DMS79 (cell line): ENCODE measurements at regions not wholly inside any gene's neighbourhood (a gene's known extent, or its start where the extent isn't known, plus 50 kb on each side); places are given as distances from the start of the nearest gene placed in this dataset.
"Not testable (repeated sequence)": the region's sequence is repeated elsewhere in the genome, so short reads cannot be mapped to it uniquely, and the experiment has no call there.

Experiments used
- DNase-seq: peaks from one replicate; lab custom pipeline; 2025; lab: John Stamatoyannopoulos, UW

GRCh38 chr6:103750603-103751002, 1109.1 kb downstream of the HACE1 start:
- no peak for DNase-seq

DNA sequence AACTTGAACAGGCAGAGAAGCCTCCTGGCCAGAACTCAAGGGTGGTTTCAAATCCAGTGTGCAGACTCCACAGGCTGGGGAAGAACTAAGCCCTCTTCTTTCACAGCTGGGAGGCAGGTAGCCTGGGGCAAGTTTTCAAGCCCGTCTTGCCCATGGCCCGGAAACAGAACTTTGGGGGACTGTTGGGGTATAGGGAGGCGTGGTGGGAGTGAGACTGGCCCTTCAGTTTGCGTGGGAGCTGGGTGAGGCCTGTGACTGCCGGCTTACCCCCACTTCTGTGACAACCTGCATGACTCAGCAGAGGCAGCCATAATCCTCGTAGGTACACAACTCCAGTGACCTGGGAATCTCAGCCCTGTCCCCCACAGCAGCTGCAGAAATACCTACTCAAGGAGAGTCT, 1125.7 kb downstream of the HACE1 start:
- no peak for DNase-seq

DNA sequence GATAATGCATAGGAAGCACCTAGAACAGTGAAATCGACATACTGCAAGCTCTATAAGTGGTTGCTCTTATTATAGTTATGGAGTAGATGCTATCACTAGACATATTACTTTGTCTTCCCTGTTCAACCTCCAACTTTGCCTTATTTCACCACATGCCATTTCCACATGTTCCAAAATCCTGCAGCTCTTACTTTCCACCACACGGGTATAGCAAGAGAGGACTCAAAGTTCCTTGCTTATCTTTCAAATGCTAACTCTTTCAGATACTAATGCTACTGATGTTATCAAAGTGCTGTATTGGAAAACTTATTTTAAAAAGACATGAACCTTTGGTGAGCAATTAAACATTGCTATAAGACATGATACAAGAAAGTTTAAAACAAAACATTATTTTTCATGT, 1130.1 kb downstream of the HACE1 start:
- no peak for DNase-seq

GRCh38 chr6:103723438-103724322, 1136.0 kb downstream of the HACE1 start:
- no peak for DNase-seq

DNA sequence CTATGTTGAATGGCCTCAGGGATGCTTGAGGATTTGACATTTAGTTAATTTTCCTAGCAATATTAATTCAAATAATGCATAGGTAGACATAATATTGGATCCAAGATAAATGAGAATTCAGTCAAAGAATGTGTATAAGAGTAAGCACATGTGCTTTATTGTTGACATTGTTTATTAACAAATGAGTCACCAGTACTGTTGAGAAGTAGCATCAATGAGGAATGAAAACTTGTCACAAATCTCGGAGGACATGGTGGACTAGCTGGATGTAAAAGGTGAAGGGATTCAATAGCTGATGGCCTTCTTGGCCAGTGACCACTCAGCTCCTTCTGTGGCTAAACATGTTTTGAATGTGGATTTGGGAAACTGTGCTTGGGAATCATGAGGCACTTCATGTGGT, 1137.0 kb downstream of the HACE1 start:
- no peak for DNase-seq

- no peak for DNase-seq
Observed at GRCh38 chr6:103721923-103722322, 1137.8 kb downstream of the HACE1 start.

DNA sequence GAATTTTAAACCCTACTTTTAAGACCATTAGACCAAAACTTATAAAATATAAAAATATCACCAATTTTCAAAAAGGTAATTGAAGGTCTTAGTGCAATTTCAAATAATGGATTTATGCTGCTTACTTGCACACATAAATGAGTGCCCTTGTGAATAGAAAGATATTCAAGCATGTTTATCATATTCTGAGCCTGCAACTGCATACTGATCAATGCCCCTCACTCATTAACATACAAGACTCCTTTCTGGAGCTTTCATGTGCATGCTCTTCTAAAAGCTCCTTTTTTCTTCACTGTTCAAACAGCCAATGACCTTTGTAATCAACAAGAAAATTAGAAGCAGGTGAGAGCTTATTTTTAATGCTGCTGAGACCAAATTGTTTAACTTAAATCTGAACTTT, 1139.3 kb downstream of the HACE1 start:
- no peak for DNase-seq

GRCh38 chr6:103719545-103719944, 1140.2 kb downstream of the HACE1 start:
- DNase-seq = no peak

DNA sequence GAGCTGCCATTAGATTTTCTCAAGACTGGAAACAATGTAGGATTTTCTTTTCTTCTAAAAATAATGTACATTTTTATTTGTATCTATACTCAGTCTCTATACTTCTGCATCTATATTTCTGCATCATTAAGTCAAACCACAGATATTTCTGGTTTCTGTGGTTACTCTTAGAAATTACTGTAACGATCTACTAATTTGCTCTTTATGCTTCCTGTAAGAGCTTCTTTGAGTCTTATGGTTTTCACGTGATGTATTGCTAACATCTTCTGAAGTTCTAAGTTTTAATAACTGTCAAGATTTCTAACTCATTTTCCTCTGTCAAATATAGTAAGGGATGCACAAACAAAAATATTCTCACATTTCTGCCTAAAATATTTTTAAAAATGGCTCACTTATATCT, 1144.5 kb downstream of the HACE1 start:
- no peak for DNase-seq

GRCh38 chr6:103709236-103709635, 1150.5 kb downstream of the HACE1 start:
- not testable (repeated sequence) for DNase-seq

GRCh38 chr6:103707596-103708325, 1152.0 kb downstream of the HACE1 start:
- DNase-seq = no peak

- DNase-seq = no peak
Observed at GRCh38 chr6:103699769-103700168, 1160.0 kb downstream of the HACE1 start.

GRCh38 chr6:103687430-103687829, 1172.3 kb downstream of the HACE1 start:
- no peak for DNase-seq

DNA sequence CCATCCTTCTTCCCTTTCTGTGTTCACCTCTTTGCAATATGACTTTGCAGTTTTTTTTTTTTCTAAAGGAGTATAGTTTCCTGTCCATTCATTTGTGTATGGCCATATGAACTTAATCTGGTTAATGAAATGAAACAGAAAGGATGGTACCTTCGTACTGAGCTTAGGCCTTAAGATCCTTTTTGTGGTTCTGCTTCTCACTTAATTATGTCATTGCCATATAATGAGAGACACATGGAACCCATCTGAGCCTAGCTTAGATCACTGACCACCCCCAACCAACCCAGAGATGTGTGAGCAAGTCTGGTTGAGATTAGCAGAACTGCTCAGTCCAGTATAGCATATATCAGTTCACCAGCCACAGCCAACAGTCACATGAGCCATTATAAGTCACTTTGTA, 1179.6 kb downstream of the HACE1 start:
- DNase-seq = no peak

DNA sequence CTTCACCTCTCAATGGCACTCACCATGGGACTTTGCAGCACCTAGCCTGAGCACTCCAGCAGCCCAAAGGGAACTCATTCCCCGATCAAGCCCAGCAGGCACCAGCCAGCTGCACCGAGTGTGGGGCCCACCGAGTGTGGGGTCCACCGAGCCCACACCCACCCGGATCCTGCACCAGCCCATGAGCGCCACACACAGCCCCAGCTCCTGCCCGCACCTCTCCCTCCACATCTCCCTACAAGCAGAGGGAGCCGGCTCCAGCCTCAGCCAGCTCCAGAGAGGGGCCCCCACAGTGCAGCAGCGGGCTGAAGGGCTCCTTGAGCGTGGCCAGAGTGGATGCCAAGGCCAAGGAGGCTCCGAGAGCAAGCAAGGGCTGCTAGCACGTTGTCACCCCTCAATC, 1182.4 kb downstream of the HACE1 start:
- no peak for DNase-seq

DNA sequence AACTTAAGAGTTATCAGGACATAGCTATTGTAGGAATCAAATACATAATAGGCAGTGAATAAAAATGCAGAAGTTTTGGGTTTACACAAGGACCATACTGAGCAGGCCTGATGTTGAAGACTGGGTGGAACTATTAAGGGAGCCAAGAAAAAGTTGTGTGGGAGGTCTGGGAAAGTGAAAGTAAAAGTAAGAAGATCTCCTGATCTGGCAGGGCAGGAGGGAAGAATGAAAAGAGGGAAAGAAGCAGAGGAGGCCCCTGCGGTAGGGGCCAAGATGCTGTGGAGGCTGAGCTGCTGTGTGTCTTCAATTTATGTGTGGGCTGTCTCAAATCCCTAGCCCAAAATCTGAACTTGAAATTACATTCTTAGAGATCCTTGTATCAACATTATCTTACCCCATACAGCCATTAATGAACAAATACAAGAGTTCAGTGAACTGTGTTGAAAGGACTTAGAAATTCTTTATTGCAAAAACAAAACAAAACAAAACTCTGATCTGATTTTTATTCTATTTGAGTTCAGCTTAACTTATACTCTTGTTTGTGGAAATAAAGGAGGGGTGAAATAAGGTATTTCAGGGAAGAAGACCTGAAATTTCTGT, 1183.8 kb downstream of the HACE1 start:
- DNase-seq = no peak

DNA sequence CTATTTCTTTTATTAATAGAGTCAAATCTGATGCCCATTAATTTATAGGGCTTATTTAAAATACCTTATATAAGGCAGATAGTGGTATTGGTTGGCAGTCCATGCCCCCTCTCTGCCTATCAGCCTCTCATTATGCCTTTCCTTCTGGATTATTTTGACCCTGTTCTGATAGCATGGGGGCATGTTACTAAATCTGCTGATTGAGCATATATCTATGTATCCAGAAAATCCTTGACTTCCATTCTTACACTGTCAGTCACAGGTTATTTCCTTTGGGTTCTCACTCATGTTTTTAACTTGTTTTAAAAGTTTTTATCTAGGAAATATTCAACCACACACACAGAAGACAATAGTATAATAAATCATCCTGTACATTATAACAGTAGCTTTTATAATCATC, 1184.9 kb downstream of the HACE1 start:
- no peak for DNase-seq

DNA sequence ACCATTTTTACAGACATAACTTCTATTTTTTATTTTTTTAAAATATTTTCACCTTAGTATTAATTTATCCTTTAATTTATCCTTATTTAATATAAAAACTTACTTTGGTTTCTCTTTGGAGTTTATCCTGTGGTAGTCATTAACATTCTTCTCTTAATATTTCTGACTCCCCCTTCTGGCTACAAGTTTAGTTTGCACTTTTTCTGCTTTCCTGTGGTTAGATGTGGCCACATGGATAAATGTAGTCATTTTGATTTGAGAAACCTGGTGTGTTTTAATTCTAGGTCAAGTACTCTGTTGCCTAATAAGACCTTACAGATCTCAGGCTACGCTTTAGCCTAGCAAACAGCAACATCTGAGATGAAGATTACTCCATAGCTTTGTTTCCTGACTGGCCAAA, 1187.5 kb downstream of the HACE1 start:
- DNase-seq = no peak

DNA sequence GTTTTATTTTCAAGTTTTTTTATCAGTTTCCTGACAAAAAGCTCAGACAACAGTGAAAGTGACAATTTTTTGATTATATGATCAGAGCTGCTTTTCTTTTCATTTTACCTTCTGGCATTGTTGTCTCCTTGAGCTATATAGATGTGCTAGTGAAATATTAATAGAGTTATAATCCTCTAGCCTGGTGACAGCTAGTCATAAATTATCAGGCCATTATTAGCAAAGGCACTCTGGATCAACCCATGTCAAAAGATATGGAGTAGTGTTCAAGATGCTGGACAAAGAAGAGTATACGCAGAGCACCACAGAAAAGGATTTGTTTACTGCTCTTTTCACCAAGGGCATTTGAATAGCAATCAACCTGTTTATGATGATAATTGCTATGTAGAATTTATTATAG, 1230.1 kb downstream of the HACE1 start:
- DNase-seq = no peak

GRCh38 chr6:103617642-103618041, 1242.1 kb downstream of the HACE1 start:
- no peak for DNase-seq

- DNase-seq = no peak
Observed at GRCh38 chr6:103587722-103588121, 1272.0 kb downstream of the HACE1 start.

DNA sequence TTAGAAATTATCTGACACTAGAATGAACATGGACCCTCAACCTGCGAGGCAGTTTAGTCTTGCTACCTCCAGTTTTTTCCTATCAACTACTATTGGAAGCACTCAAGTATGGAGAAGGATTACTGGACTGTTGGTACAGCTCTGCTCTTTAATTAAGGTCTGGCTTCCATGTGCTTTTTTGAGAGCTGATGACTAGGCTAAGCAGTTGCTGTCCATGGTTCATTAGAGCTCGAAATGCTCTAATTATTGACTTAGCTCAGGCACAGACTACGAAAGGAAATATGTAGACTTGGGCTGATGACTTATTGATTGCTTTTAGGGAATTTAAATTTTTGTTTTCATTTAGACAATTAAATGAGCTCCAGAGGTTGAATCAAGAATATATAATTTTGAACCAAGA, 1281.6 kb downstream of the HACE1 start:
- DNase-seq = no peak

DNA sequence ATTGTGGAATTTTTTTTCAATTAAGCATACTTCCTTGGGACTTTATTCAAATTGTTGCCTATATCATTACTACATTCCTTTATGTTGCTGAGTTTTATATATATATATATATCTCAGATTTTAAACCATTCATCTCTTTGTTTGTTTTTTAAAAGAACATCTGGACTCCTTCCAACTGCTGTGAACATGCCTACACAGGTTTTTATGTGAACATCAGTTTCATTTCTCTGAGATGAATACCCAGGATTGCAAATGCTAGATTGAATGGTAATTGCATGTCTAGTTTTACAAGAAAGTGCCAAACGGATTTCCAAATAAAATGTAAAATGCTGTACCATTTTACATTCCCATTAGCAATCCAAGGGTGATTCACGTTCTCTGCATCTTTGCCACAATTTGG, 1289.3 kb downstream of the HACE1 start:
- DNase-seq = no peak
